CD4-positive, CD25-positive, alpha-beta regulatory T cell (primary cell): ENCODE measurements at regions not wholly inside any gene's neighbourhood (a gene's known extent, or its start where the extent isn't known, plus 50 kb on each side); places are given as distances from the start of the nearest gene placed in this dataset.
A peak's percentile ranks its signal among the peaks of the same experiment; 100 is the strongest.
"Not testable (repeated sequence)": the region's sequence is repeated elsewhere in the genome, so short reads cannot be mapped to it uniquely, and the experiment has no call there.

Experiments used
- ATAC-seq, 2 donors: fragments of 150-1000 bp; cut with Tn5 transposase; one replicate each; pipeline ENCODE4 v1.10.0; 2021; ENCODE audit warnings: low read depth in 2 of 2, moderate number of reproducible peaks in 2 of 2, moderate library complexity in 1 of 2
- DNase-seq, 3 donors: peaks; one replicate each; pipeline versions ENCODE4 v3.0.0 to v3.0.0-alpha.2; 2012 to 2022; ENCODE audit warnings: mixed read lengths in 1 of 3
- H3K27ac ChIP-seq: one replicate; pipeline ENCODE4 v1.7.0; 2013; ENCODE audit warnings: mild to moderate bottlenecking, low read length; ENCODE audit not compliant: insufficient read depth, poor library complexity, severe bottlenecking
- H3K27me3 ChIP-seq: one replicate; pipeline ENCODE4 v1.7.0; 2013; ENCODE audit warnings: low read length; ENCODE audit not compliant: control insufficient read depth, insufficient read depth
- H3K36me3 ChIP-seq: one replicate; pipeline ENCODE4 v1.7.0; 2013; ENCODE audit warnings: mild to moderate bottlenecking, low read length, moderate library complexity; ENCODE audit not compliant: control insufficient read depth, insufficient read depth
- H3K4me1 ChIP-seq: 2 replicates; pipeline ENCODE4 v1.7.0; 2013; ENCODE audit warnings: mild to moderate bottlenecking, low read length; ENCODE audit not compliant: insufficient read depth, control insufficient read depth, poor library complexity, severe bottlenecking
- H3K4me3 ChIP-seq: one replicate; pipeline ENCODE4 v1.7.0; 2013; ENCODE audit warnings: low read depth, mild to moderate bottlenecking, low read length, moderate library complexity
- H3K9me3 ChIP-seq, 2 experiments: 1 replicate in 1 of 2; 2 replicates in 1 of 2; pipeline ENCODE4 v1.7.0; 2013; ENCODE audit warnings: low read length in 2 of 2, mild to moderate bottlenecking in 1 of 2, moderate library complexity in 1 of 2; ENCODE audit not compliant: control insufficient read depth in 2 of 2
- H3K27ac Mint-ChIP-seq, 3 donors: one replicate each; pipeline ENCODE4 v1.8.0; 2020 to 2022; ENCODE audit warnings: mild to moderate bottlenecking in 3 of 3, mixed read lengths in 3 of 3, moderate library complexity in 2 of 3
- H3K27me3 Mint-ChIP-seq: one replicate; pipeline ENCODE4 v1.8.0; 2022; ENCODE audit warnings: mild to moderate bottlenecking, mixed read lengths
- H3K36me3 Mint-ChIP-seq: one replicate; pipeline ENCODE4 v1.8.0; 2020; ENCODE audit warnings: mixed read lengths
- H3K4me1 Mint-ChIP-seq, 4 donors: one replicate each; pipeline ENCODE4 v1.8.0; 2020 to 2022; ENCODE audit warnings: mixed read lengths in 4 of 4, mild to moderate bottlenecking in 1 of 4
- H3K4me3 Mint-ChIP-seq, 4 donors: one replicate each; pipeline ENCODE4 v1.8.0; 2020 to 2022; ENCODE audit warnings: mild to moderate bottlenecking in 4 of 4, mixed read lengths in 4 of 4, moderate library complexity in 3 of 4
- H3K9me3 Mint-ChIP-seq, 7 donors: one replicate each; pipeline ENCODE4 v1.8.0; 2020 to 2022; ENCODE audit warnings: mixed read lengths in 7 of 7, mild to moderate bottlenecking in 3 of 7, moderate library complexity in 2 of 7

DNA sequence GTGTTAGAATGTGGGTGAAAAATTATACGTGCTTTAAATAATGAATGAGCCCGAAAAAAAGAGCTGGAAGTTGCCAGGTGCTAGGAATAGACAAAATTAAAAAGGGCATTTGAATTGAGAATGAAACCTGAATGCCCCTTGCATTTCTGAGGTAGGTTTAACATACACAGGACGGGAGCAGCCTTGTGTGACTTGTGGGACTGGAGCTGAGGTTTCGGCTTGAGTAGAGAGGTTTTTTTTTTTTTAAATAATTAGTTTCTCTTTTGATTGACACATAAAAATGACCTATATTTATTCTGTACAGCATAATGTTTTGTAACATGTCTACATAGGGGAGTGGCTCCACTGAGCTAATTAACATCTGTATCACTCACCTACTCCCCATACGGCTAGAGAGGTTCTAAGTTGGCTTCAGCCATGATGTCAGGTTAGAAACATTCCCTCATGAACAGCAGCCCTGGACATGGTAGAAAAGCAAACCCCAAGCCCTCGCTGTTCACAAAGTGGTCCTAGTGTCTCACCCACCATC is 424.0 kb downstream of the TMEM121 start:
- not testable (repeated sequence) for DNase-seq, H3K36me3 Mint-ChIP-seq, H3K4me3 Mint-ChIP-seq, H3K27me3 ChIP-seq, H3K36me3 ChIP-seq, H3K4me3 ChIP-seq, H3K4me1 ChIP-seq, H3K9me3 Mint-ChIP-seq, ATAC-seq, H3K27ac ChIP-seq, H3K9me3 ChIP-seq
- Mint-ChIP-seq H3K27me3 (peaks cover 46% of the 10 kb centered on the region), H3K27ac (peak overlapping the region in 1 of 3 donors; percentile 29), H3K4me1 (peaks cover 0 to 10% (median 1%) of the 10 kb centered on the region in 4 donors)

DNA sequence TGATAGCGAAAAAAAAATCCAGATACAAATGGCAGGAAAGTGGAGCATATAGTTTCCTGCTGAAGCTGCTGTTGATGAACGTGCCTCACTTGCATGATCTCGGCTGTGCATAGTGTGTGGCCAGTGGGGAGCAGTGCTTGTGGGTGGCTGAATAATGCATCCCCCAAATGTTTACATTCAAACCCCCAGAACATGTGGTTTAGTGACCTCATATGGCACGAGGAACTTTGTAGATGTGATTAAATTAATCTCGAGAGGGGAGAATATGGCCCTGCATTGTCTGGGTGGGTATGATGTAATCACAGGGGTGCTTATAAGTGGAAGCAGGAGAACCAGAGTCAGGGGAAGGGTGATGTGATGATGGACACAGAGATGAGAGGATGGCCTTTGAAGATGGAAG is 425.0 kb downstream of the TMEM121 start:
- Mint-ChIP-seq H3K9me3 (peaks cover 0 to 7% (median 5%) of the 10 kb centered on the region in 7 donors), H3K36me3 (no peaks in the 10 kb centered on the region), H3K4me3 (no peak overlapping the region), H3K27ac (peak overlapping the region in 1 of 3 donors; percentile 32), H3K4me1 (peaks cover 0 to 5% (median 1%) of the 10 kb centered on the region in 4 donors), H3K27me3 (peaks cover 40% of the 10 kb centered on the region)
- H3K4me1 ChIP-seq: no peaks in the 10 kb centered on the region
- no peak for ATAC-seq
- H3K36me3 ChIP-seq: no peaks in the 10 kb centered on the region
- H3K27ac ChIP-seq: no peak overlapping the region
- H3K9me3 ChIP-seq: peaks cover 0 to 2% of the 10 kb centered on the region in 2 experiments
- no peak overlapping the region for H3K4me3 ChIP-seq
- peaks cover 1% of the 10 kb centered on the region for H3K27me3 ChIP-seq
- DNase-seq: no peak

DNA sequence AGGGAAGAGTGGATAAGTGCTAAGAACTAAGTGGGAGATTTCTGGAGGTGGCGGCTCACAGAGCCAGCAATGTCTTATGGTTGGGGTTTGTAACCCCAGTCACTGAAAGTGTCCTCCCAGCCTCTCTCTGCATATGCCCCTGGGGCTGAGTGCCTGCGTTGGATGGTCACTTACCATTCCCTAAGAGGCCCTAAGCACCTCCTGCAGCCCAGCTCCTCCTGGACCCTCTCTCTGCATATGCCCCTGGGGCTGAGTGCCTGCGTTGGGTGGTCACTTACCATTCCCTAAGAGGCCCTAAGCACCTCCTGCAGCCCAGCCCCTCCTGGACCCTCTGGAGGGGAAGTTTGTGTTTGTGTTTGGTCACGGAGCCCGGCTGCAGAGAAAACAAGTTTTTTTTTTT is 425.8 kb downstream of the TMEM121 start:
- H3K27me3 ChIP-seq: peaks cover 1% of the 10 kb centered on the region
- Mint-ChIP-seq H3K4me3 (no peak overlapping the region), H3K27ac (no peak overlapping the region), H3K36me3 (no peaks in the 10 kb centered on the region), H3K4me1 (peaks cover 0 to 5% (median 1%) of the 10 kb centered on the region in 4 donors), H3K9me3 (peaks cover 0 to 8% (median 6%) of the 10 kb centered on the region in 7 donors), H3K27me3 (peaks cover 37% of the 10 kb centered on the region)
- no peak for DNase-seq
- H3K4me3 ChIP-seq: no peak overlapping the region
- H3K27ac ChIP-seq: no peak overlapping the region
- H3K9me3 ChIP-seq: peaks cover 0 to 2% of the 10 kb centered on the region in 2 experiments
- no peaks in the 10 kb centered on the region for H3K36me3 ChIP-seq
- no peaks in the 10 kb centered on the region for H3K4me1 ChIP-seq
- no peak for ATAC-seq

DNA sequence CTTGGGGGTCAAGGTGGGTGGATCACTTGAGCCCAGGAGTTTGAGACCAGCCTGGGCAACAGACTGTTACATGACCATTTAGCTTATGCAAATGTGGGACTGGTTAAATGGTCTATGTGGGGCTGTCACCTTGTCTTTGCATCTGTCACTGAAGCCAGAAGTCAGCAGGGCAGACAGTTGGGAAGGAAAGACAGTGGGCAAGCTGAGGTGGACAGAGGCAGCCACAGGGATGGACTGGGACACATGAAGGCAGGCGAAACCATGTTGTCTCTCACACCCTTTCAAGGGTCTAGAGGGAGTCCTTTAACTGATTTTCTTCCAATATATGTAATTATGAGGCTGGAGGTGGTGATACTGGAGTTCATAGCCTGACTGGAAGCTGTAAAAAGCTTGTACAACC is 426.4 kb downstream of the TMEM121 start:
- ATAC-seq: no peak
- H3K4me3 ChIP-seq: no peak overlapping the region
- H3K4me3 Mint-ChIP-seq: no peak overlapping the region

DNA sequence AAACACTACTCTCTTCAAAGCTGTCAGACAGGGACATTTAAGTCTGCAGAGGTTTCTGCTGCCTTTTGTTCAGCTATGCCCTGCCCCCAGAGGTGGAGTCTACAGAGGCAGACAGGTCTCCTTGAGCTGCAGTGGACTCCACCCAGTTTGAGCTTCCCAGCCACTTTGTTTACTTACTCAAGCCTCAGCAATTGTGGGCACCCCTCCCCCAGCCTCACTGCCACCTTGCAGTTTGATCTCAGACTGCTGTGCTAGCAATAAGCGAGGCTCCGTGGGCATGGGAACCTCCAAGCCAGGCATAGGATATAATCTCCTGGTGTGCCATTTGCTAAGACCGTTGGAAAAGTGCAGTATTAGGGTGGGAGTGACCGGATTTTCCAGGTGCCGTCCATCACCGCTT is 435.2 kb downstream of the TMEM121 start:
- not testable (repeated sequence) for DNase-seq, H3K27me3 ChIP-seq, ATAC-seq, H3K9me3 ChIP-seq, H3K4me3 ChIP-seq, H3K27ac ChIP-seq, H3K36me3 Mint-ChIP-seq, H3K4me1 ChIP-seq, H3K4me3 Mint-ChIP-seq, H3K27ac Mint-ChIP-seq, H3K36me3 ChIP-seq
- Mint-ChIP-seq H3K27me3 (peaks cover 35% of the 10 kb centered on the region), H3K9me3 (peaks cover 3 to 11% (median 6%) of the 10 kb centered on the region in 7 donors), H3K4me1 (peaks cover 0 to 10% (median 4%) of the 10 kb centered on the region in 4 donors)

More for the DNA sequence above, 426.4 kb downstream of the TMEM121 start:
- Histone ChIP-seq H3K27me3 (peaks cover 1% of the 10 kb centered on the region), H3K27ac (no peak overlapping the region), H3K36me3 (no peaks in the 10 kb centered on the region), H3K4me1 (no peaks in the 10 kb centered on the region), H3K9me3 (peaks cover 0 to 2% of the 10 kb centered on the region in 2 experiments)
- Mint-ChIP-seq H3K27me3 (peaks cover 32% of the 10 kb centered on the region), H3K4me1 (peaks cover 0 to 5% (median 1%) of the 10 kb centered on the region in 4 donors), H3K9me3 (peaks cover 0 to 8% (median 7%) of the 10 kb centered on the region in 7 donors), H3K27ac (no peak overlapping the region), H3K36me3 (no peaks in the 10 kb centered on the region)
- DNase-seq: no peak

DNA sequence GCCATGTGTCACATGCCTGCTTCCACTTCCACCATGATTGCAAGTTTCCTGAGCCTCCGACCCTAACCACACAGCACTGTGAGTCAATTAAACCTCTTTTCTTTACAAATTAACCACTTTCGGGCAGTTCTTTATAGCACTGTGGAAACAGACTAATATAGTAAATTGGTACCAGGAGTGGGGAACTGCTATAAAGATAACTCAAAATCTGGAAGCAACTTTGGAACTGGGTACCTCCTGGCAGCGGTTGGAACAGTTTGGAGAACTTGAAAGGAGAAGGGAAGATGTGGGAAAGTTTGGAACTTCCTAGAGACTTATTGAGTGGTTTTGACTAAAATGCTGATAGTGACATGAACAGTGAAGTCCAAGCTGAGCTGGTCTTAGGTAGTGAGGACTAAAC is 436.1 kb downstream of the TMEM121 start:
- H3K27ac Mint-ChIP-seq: no peak overlapping the region
- no peak overlapping the region for H3K27ac ChIP-seq

DNA sequence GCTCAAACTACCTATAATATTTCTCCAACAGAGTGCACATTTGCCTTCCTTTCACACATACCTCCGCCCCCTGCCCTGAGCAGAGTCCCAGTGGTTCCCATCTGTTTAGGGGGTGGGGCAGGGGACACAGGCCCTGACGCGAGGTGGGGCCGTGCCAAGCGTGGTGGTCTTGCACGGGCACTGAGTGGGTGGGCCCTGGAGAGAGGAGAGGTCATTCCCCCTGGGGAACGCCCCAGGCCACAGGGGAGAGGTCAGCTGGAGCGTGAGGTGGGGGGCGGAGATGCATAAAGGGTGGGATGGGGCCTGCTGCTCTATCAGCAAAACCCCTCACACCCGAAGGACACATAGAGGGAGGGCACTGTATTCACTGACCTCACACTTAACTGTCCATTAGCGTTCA is 441.9 kb downstream of the TMEM121 start:
- H3K36me3 Mint-ChIP-seq: no peaks in the 10 kb centered on the region
- H3K9me3 ChIP-seq: no peaks in the 10 kb centered on the region
- H3K27me3 Mint-ChIP-seq: peaks cover 11% of the 10 kb centered on the region
- H3K36me3 ChIP-seq: no peaks in the 10 kb centered on the region
- H3K27ac Mint-ChIP-seq: peak overlapping the region in 1 of 3 donors; percentile 28
- no peak overlapping the region for H3K27ac ChIP-seq
- H3K4me1 Mint-ChIP-seq: peaks cover 0 to 2% (median 0%) of the 10 kb centered on the region in 4 donors
- no peak overlapping the region for H3K4me3 Mint-ChIP-seq
- H3K4me1 ChIP-seq: no peaks in the 10 kb centered on the region
- H3K9me3 Mint-ChIP-seq: no peaks in the 10 kb centered on the region
- no peak overlapping the region for H3K4me3 ChIP-seq
- no peaks in the 10 kb centered on the region for H3K27me3 ChIP-seq
- ATAC-seq (no peak), DNase-seq (no peak)

More for the DNA sequence above, 436.1 kb downstream of the TMEM121 start:
- Mint-ChIP-seq H3K27me3 (peaks cover 35% of the 10 kb centered on the region), H3K36me3 (no peaks in the 10 kb centered on the region), H3K4me3 (no peak overlapping the region), H3K4me1 (peaks cover 0 to 10% (median 4%) of the 10 kb centered on the region in 4 donors), H3K9me3 (peaks cover 3 to 9% (median 5%) of the 10 kb centered on the region in 7 donors)
- ATAC-seq (no peak), DNase-seq (no peak)
- no peaks in the 10 kb centered on the region for H3K36me3 ChIP-seq
- no peaks in the 10 kb centered on the region for H3K27me3 ChIP-seq
- no peaks in the 10 kb centered on the region for H3K4me1 ChIP-seq
- peaks cover 0 to 6% of the 10 kb centered on the region in 2 experiments for H3K9me3 ChIP-seq
- H3K4me3 ChIP-seq: no peak overlapping the region

DNA sequence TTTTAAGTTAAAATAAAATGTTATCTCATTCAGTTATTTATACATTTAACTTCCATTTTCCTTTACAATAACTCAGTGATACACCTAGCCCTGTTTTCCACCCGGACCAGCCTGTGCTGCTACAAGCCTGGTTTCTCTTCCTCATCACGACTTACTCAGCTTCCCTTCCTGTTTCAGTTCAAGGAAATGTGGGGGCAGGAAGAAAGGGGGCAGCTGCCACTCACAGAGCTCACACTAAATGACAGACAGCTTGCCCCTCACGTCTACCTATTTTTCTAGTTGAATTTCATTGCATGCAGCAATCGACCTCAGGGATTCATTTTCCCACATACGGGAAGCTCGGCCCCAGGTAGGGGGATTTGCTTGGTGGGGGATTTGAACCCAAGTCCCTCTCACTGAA is 442.6 kb downstream of the TMEM121 start:
- H3K9me3 ChIP-seq, H3K4me3 ChIP-seq, H3K27me3 Mint-ChIP-seq, DNase-seq, H3K27ac ChIP-seq, H3K27me3 ChIP-seq, ATAC-seq, H3K36me3 ChIP-seq, H3K27ac Mint-ChIP-seq, H3K36me3 Mint-ChIP-seq, H3K9me3 Mint-ChIP-seq, H3K4me1 ChIP-seq, H3K4me1 Mint-ChIP-seq: not testable (repeated sequence)
- H3K4me3 Mint-ChIP-seq: peak overlapping the region in 1 of 4 donors; percentile 35
